BE2C (cell line): ENCODE measurements at regions not wholly inside any gene's neighbourhood (a gene's known extent, or its start where the extent isn't known, plus 50 kb on each side); places are given as distances from the start of the nearest gene placed in this dataset.
A peak's percentile ranks its signal among the peaks of the same experiment; 100 is the strongest.

Source experiments
- DNase-seq: peaks from one replicate; pipeline ENCODE4 v3.0.0-alpha.2; 2020
- H3K27me3 ChIP-seq: fragments of 250-450 bp; sonication (Bioruptor Pico); 2 replicates; pipeline ENCODE4 v1.5.1; 2020; ENCODE audit warnings: mild to moderate bottlenecking
- H3K36me3 ChIP-seq: fragments of 250-450 bp; sonication (Bioruptor Pico); 2 replicates; pipeline ENCODE4 v1.5.1; 2020; ENCODE audit warnings: mild to moderate bottlenecking
- H3K4me1 ChIP-seq: fragments of 250-450 bp; sonication (Bioruptor Pico); 2 replicates; pipeline ENCODE4 v1.5.1; 2020
- H3K4me3 ChIP-seq: 2 replicates; pipeline ENCODE4 v1.5.1; 2011; ENCODE audit warnings: low read depth, low read length
- H3K9me3 ChIP-seq: fragments of 250-450 bp; sonication (Bioruptor Pico); 2 replicates; pipeline ENCODE4 v1.5.1; 2020
- TF ChIP-seq, protein P1 (sequence below): IDR thresholded peaks from 2 replicates; pipeline ENCODE4 v1.5.1; 2012; ENCODE audit warnings: mild to moderate bottlenecking, low read depth, low read length

- no peak overlapping the region for H3K4me3 ChIP-seq
Measured at GRCh38 chr12:24116548-24116947, 167.1 kb upstream of the SOX5 start.

DNA sequence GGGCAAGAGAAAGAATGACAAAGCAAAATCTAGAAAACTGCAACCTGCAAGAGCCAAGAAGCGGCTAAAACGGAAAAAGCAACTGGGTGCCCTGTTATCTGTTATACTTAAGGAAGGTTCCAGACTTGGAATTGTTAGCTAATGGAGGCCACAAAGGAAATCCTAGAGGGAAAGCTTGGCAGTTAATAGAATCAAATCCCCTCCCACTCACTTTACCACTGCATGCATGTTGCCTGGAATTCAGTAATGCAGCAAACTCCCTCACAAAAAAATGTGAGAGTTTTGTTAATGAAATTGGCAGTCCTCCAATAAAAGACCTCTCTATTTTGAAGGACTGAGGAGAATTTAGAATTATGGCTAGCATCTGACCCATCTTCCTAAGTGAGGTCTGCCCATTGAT, 164.2 kb upstream of the SOX5 start:
- Histone ChIP-seq H3K4me1 (no peaks in the 10 kb centered on the region), H3K4me3 (no peak overlapping the region), H3K27me3 (no peaks in the 10 kb centered on the region), H3K36me3 (no peaks in the 10 kb centered on the region), H3K9me3 (no peaks in the 10 kb centered on the region)
- TF ChIP-seq, protein P1, sequence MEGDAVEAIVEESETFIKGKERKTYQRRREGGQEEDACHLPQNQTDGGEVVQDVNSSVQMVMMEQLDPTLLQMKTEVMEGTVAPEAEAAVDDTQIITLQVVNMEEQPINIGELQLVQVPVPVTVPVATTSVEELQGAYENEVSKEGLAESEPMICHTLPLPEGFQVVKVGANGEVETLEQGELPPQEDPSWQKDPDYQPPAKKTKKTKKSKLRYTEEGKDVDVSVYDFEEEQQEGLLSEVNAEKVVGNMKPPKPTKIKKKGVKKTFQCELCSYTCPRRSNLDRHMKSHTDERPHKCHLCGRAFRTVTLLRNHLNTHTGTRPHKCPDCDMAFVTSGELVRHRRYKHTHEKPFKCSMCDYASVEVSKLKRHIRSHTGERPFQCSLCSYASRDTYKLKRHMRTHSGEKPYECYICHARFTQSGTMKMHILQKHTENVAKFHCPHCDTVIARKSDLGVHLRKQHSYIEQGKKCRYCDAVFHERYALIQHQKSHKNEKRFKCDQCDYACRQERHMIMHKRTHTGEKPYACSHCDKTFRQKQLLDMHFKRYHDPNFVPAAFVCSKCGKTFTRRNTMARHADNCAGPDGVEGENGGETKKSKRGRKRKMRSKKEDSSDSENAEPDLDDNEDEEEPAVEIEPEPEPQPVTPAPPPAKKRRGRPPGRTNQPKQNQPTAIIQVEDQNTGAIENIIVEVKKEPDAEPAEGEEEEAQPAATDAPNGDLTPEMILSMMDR = no peak
- no peak for DNase-seq

More at GRCh38 chr12:24116548-24116947, 167.1 kb upstream of the SOX5 start:
- no peak for DNase-seq
- H3K27me3 ChIP-seq = no peaks in the 10 kb centered on the region
- TF ChIP-seq, protein P1 = no peak
- H3K4me1 ChIP-seq = no peaks in the 10 kb centered on the region
- H3K36me3 ChIP-seq = no peaks in the 10 kb centered on the region
- no peaks in the 10 kb centered on the region for H3K9me3 ChIP-seq

GRCh38 chr12:24111616-24112015, 162.1 kb upstream of the SOX5 start:
- H3K27me3 ChIP-seq = no peaks in the 10 kb centered on the region
- TF ChIP-seq, protein P1 = no peak
- DNase-seq = no peak
- H3K9me3 ChIP-seq = no peaks in the 10 kb centered on the region
- no peaks in the 10 kb centered on the region for H3K36me3 ChIP-seq
- H3K4me1 ChIP-seq = no peaks in the 10 kb centered on the region
- H3K4me3 ChIP-seq = no peak overlapping the region

DNA sequence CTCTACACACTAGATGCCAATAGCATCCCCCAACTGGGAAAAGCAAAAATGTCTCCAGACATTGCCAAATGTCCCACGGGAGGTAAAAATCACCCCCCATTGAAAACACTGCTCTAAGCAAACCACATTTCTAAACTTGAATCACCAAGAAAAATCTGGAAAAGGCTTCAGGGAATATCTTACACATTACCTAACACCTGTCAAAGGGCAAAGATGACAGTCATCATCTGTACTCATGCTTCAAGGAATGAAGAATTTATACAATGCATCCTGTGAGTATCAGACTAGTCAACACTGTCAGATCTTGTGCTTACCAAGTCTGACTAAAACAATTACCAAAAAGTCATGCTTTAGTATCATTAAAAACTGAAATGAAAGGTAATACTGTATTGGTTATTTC, 161.6 kb upstream of the SOX5 start:
- Histone ChIP-seq H3K4me1 (no peaks in the 10 kb centered on the region), H3K27me3 (no peaks in the 10 kb centered on the region), H3K9me3 (no peaks in the 10 kb centered on the region), H3K36me3 (no peaks in the 10 kb centered on the region), H3K4me3 (no peak overlapping the region)
- TF ChIP-seq, protein P1 = no peak
- no peak for DNase-seq

GRCh38 chr12:24109381-24110039, 160.0 kb upstream of the SOX5 start:
- Histone ChIP-seq H3K27me3 (no peaks in the 10 kb centered on the region), H3K4me1 (no peaks in the 10 kb centered on the region), H3K36me3 (no peaks in the 10 kb centered on the region), H3K4me3 (no peak overlapping the region), H3K9me3 (no peaks in the 10 kb centered on the region)
- TF ChIP-seq, protein P1 = peak; percentile 57
- DNase-seq = no peak

DNA sequence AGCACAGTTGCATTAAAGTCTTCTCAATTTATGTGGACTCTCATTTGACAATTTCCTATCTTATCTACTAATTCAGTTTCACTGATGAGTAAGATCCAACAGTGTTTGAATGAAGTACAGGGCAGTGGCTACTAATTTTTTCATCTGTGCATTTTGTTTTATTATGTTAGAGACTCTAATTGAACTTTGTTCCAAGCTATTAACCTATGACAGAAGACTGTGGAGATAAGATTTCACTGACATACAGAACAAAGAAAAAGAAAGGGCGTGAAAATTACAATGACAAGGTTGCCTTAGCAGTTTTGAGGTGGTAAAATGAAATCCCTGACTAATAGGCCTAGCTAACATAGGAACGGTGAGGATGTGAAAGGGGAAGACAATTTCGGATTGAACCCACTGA, 153.2 kb upstream of the SOX5 start:
- no peak for DNase-seq

More for the DNA sequence above, 153.2 kb upstream of the SOX5 start:
- TF ChIP-seq, protein P1 = no peak
- H3K9me3 ChIP-seq = no peaks in the 10 kb centered on the region
- H3K4me1 ChIP-seq = no peaks in the 10 kb centered on the region
- H3K4me3 ChIP-seq = no peak overlapping the region
- H3K27me3 ChIP-seq = no peaks in the 10 kb centered on the region; the same call in 1 of the 2 replicates
- H3K36me3 ChIP-seq = no peaks in the 10 kb centered on the region
